Putamen (tissue), 1 donor: ENCODE measurements at regions not wholly inside any gene's neighbourhood (a gene's known extent, or its start where the extent isn't known, plus 50 kb on each side); places are given as distances from the start of the nearest gene placed in this dataset.

Experiments used
- DNase-seq: peaks from one replicate; pipeline ENCODE4 v3.0.0-alpha.2; 2016; ENCODE audit warnings: low spot score

GRCh38 chr20:24718277-24718676, 230.8 kb upstream of the CST7 start:
- no peak for DNase-seq

- no peak for DNase-seq
These were observed 230.4 kb upstream of the CST7 start for GRCh38 chr20:24718696-24719095.

DNA sequence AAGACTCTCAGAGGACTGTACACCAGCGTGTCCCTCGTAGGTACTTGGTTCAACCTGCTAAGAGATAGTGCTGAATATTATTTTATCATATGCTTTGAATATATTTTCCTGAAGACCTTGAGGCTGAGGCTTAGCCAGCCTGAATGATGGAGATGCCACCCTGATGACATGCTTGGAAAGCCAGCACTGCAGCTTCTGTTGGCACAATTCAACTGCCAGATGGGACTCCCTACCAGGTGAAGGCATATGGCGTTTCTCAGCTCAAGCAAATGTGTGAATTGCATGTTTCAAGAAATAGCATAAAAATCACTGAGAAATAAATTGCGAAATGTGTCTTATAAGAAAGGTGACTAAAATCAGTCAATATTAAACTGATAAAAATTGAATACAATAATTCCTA, 228.1 kb upstream of the CST7 start:
- DNase-seq, result no peak

DNA sequence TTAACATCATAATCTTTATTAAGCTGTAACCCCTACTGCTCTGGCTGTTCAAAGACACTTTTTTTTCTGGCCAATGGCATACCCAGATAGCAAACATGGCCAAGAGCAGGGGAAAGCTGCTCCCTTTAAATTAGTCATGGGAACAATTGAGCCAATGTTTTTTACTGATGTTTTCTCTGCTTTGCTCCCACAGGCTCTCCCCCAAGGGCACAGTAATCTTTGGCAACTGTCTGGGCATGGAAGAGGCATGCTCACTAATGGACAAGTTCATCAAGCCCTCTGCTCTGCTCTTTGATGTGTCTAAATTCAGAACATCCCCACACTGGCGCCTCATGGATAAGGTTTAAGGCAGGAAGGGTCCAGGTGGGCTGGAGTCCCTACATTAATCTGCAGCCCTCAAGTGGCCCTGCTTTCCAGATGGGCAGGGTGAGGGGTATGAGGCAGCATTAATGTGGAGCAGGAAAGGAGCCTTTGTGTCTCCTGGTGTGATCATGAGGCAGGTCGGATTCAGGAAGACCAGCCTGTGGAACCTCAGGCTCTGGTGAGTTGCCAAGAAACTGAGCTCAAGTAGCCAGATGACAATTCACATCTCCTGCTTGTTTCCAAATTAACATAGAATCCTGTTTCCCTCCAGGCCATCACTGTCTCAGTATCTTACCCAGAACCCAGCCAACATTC, 227.0 kb upstream of the CST7 start:
- no peak for DNase-seq

- no peak for DNase-seq
These were observed 226.5 kb upstream of the CST7 start for GRCh38 chr20:24722586-24722985.

DNA sequence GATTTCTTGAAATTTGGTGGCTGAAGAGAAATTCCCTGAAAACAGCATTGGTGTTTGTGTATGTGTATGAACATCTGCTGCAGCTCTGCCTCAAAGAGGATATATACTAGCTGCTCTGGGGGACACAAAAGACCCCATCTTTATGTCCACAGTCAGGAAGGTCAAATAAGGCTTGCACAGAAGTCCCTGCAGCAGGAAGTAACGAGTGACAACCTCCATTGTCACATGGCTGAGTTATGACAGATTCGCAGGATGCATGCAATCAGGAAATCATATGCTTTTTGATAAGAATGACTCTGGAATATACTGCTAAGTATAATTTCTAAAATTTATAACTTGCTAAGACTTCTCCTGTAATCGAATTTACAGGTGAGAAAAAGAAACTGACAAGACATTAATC, 225.9 kb upstream of the CST7 start:
- DNase-seq, result no peak

GRCh38 chr20:24723647-24724352, 225.3 kb upstream of the CST7 start:
- DNase-seq, result no peak

DNA sequence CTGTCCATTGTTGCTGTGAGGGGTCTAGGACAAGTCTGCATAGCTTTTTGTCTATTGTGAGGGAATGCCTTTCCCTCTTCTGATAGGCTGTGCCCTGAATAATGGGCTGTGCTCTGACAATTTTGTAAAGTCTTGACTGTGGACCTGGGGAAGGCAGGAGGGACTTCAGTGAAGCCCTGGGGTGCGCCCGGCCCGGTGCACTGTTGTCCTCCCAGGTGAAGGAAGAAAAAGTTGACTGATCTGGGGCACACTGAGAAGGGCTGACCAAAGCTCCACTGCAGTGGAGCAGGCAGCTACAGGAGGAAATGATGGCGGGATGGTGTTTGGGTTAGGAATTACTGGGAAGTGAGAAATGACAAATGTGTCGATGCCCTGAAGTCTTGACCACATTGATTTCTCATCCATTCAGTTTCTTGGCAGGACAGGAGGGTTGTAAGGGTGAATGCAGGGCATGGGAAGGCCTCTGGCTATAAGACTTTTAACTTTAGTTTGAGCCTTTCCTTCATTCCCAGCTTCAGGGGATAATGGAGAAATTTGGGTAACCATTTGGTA, 224.0 kb upstream of the CST7 start:
- DNase-seq, result no peak

GRCh38 chr20:24727795-24728194, 221.3 kb upstream of the CST7 start:
- DNase-seq, result no peak

- no peak for DNase-seq
These were observed 219.0 kb upstream of the CST7 start for GRCh38 chr20:24729896-24730605.

DNA sequence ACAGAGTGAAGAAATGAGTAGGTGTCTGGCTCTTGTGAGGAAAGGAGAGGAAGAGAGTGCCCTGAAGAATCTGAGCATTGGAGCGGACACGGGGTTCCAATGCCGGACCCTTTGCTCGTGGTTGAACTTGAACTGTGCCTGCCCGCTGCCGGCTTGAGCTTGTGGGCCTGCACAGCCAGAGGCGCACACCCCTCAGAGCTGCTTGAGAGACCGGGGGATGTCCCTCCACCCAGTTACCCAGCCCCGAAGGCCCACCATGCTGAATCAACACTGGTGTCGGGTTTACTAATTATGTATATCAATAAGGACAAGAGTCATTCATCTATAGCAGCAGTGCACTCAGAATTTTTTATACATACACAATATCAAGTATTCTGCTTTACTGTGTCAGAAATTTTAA, 218.3 kb upstream of the CST7 start:
- no peak for DNase-seq

GRCh38 chr20:24731312-24731711, 217.8 kb upstream of the CST7 start:
- no peak for DNase-seq

GRCh38 chr20:24732076-24732475, 217.0 kb upstream of the CST7 start:
- DNase-seq, result no peak

DNA sequence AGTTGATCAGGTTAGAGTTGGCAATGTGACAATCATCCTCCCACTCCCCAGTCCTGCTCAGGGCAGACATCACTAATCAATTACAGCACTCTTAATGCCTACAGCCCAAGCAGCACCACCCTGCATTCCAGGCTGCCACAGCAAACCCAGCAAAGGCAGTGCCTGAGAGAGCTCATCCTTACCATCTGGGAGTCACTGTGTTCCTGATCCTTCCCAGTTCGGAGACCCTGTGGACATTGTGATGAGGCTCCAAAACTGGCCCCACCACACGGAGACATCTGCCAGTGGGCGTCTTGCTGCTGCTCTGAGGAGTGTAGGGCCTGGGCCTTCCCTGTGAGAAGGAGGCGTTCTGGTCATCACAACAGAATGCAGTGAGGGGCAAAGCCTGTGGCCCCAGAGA, 216.5 kb upstream of the CST7 start:
- DNase-seq, result no peak

DNA sequence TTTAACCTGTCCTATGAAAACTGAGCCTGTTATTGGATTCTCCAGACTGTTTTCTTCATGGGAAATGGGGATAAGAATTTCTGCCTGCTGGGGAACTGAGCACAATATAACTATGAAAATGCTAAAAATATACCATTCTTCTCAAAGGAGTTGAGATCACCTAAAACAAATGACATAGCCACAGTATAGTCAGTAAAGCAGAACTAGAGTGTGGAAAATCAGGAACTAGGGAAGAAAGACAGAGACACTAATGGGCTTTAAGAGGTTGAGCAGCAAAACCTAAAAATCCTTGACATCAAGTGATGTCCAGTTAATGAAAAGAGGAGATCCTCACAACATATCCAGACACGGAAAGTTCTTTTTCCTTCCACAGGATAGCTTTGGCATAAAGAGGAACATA, 215.7 kb upstream of the CST7 start:
- DNase-seq, result no peak

GRCh38 chr20:24734139-24734538, 214.9 kb upstream of the CST7 start:
- no peak for DNase-seq

GRCh38 chr20:24735263-24735662, 213.8 kb upstream of the CST7 start:
- DNase-seq, result no peak

DNA sequence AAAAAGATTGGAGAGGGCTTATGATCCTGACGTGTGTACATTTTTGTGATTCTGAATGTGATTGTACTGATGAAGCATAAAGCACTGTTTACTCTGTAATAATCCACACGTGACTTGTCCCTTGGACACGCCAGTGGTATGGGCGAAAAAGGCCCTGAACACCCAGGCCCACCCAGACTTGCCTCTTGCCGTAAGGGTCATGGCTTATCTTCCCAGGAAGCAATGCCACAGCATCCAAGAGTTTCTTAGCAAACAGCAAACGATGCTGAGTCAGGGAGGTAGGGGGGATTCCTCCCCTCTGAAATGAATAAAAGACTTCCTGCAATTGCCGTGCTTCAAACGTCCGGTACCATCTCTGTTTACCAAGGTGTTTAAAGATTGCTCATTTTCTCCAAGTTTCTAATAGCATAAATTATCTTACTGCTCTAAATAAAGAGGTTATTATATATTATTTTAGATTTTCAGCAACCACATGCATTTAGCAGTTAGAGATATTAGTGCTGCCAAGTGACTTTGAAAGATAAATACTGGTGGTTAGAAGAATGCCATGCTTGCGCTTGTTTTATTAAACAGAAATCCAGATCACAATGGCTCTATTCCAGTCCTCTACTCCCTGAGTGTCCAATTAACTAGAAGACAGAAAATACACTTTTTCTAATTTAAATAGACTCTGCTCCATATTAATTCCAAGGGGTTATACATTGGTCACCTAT, 212.8 kb upstream of the CST7 start:
- DNase-seq, result no peak

GRCh38 chr20:24736844-24737211, 212.2 kb upstream of the CST7 start:
- no peak for DNase-seq

- DNase-seq, result no peak
These were observed 211.7 kb upstream of the CST7 start for GRCh38 chr20:24737212-24737850.

- DNase-seq, result no peak
These were observed 210.9 kb upstream of the CST7 start for GRCh38 chr20:24738058-24738775.
